ENCODE measurements at regions not wholly inside any gene's neighbourhood (a gene's known extent, or its start where the extent isn't known, plus 50 kb on each side); places are given as distances from the start of the nearest gene placed in this dataset.

GRCh38 chr3:126264381-126264780, 84.0 kb upstream of the ALDH1L1 start:
- Histone ChIP-seq H4K20me1 (ENCODE audit: insufficient read depth) (no peaks in the 10 kb centered on the region), H3K9ac (ENCODE audit: low read length) (no peak overlapping the region), H3K79me2 (replicated peaks; ENCODE audit: insufficient read depth, low read length) (no peaks in the 10 kb centered on the region), H3K9me2 (ENCODE audit: insufficient read depth, low read length) (no peaks in the 10 kb centered on the region), H3F3A (ENCODE audit: insufficient read depth, low read length, poor library complexity, severe bottlenecking) (no peaks in the 10 kb centered on the region), H3K4me3 (ENCODE audit: low read length) (no peak overlapping the region), H3K27ac (ENCODE audit: low read length) (no peak overlapping the region), H3K36me3 (ENCODE audit: insufficient read depth, low read length) (no peaks in the 10 kb centered on the region), H2AFZ (ENCODE audit: low read depth, low read length) (no peak overlapping the region), H3K9me3 (ENCODE audit: low read length) (no peaks in the 10 kb centered on the region), H3K4me2 (ENCODE audit: low read length) (no peak overlapping the region), H3K27me3 (ENCODE audit: insufficient read depth, low read depth, low read length) (no peaks in the 10 kb centered on the region)
- no peak for TF ChIP-seq TAF1 (IDR thresholded peaks at IDR 0.05; ENCODE audit: low read depth)
- TF ChIP-seq SMC3 (conservative IDR thresholded peaks at IDR 0.05; ENCODE audit: poor library complexity) = no peak
- TF ChIP-seq POLR2AphosphoS5 (IDR thresholded peaks at IDR 0.05) = no peak
- TF ChIP-seq MXI1 (conservative IDR thresholded peaks at IDR 0.05; ENCODE audit: poor library complexity, severe bottlenecking) = no peak
- no peak for TF ChIP-seq RAD21 (conservative IDR thresholded peaks at IDR 0.05)
- no peak for TF ChIP-seq REST (IDR thresholded peaks at IDR 0.05; ENCODE audit: borderline replicate concordance)
- TF ChIP-seq CTCF (IDR thresholded peaks at IDR 0.05; ENCODE audit: poor library complexity, severe bottlenecking) = no peak
- no peak for TF ChIP-seq EZH2 (IDR thresholded peaks at IDR 0.05; ENCODE audit: borderline replicate concordance, insufficient read depth, low read length, poor library complexity, severe bottlenecking)
- no peak for TF ChIP-seq EP300 (conservative IDR thresholded peaks at IDR 0.05; ENCODE audit: poor library complexity, severe bottlenecking)

GRCh38 chr3:126263971-126264370, 83.6 kb upstream of the ALDH1L1 start:
- H4K20me1 ChIP-seq (ENCODE audit: insufficient read depth) = no peaks in the 10 kb centered on the region
- H3K4me3 ChIP-seq (ENCODE audit: low read length) = no peak overlapping the region
- no peaks in the 10 kb centered on the region for H3K36me3 ChIP-seq (ENCODE audit: insufficient read depth, low read length)
- H3F3A ChIP-seq (ENCODE audit: insufficient read depth, low read length, poor library complexity, severe bottlenecking) = no peaks in the 10 kb centered on the region
- no peaks in the 10 kb centered on the region for H3K27me3 ChIP-seq (ENCODE audit: insufficient read depth, low read depth, low read length)
- H3K9me3 ChIP-seq (ENCODE audit: low read length) = no peaks in the 10 kb centered on the region
- no peak overlapping the region for H2AFZ ChIP-seq (ENCODE audit: low read depth, low read length)
- no peaks in the 10 kb centered on the region for H3K79me2 ChIP-seq (replicated peaks; ENCODE audit: insufficient read depth, low read length)
- H3K9ac ChIP-seq (ENCODE audit: low read length) = no peak overlapping the region
- no peaks in the 10 kb centered on the region for H3K9me2 ChIP-seq (ENCODE audit: insufficient read depth, low read length)
- TF ChIP-seq REST (IDR thresholded peaks at IDR 0.05; ENCODE audit: borderline replicate concordance) (no peak), RAD21 (conservative IDR thresholded peaks at IDR 0.05) (no peak), CTCF (IDR thresholded peaks at IDR 0.05; ENCODE audit: poor library complexity, severe bottlenecking) (no peak)
- H3K4me2 ChIP-seq (ENCODE audit: low read length) = no peak overlapping the region
- no peak overlapping the region for H3K27ac ChIP-seq (ENCODE audit: low read length)
